ENCODE measurements at regions not wholly inside any gene's neighbourhood (a gene's known extent, or its start where the extent isn't known, plus 50 kb on each side); places are given as distances from the start of the nearest gene placed in this dataset.
A peak's percentile ranks its signal among the peaks of the same experiment; 100 is the strongest.
"Not testable (repeated sequence)": the region's sequence is repeated elsewhere in the genome, so short reads cannot be mapped to it uniquely, and the experiment has no call there.

DNA sequence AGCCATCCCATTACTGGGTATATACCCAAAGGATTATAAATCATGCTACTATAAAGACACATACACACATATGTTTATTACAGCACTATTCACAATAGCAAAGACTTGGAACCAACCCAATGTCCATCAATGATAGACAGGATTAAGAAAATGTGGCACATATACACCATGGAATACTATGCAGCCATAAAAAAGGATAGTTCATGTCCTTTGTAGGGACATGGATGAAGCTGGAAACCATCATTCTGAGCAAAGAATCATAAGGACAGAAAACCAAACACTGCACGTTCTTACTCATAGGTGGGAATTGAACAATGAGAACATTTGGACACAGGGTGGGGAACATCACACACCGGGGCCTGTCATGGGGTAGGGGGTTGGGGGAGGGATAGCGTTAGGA is 60.3 kb upstream of the NMU start:
- DNase-seq (ENCODE audit: low read depth, low spot score); H3K4me3 ChIP-seq (ENCODE audit: low read length): not testable (repeated sequence)

DNA sequence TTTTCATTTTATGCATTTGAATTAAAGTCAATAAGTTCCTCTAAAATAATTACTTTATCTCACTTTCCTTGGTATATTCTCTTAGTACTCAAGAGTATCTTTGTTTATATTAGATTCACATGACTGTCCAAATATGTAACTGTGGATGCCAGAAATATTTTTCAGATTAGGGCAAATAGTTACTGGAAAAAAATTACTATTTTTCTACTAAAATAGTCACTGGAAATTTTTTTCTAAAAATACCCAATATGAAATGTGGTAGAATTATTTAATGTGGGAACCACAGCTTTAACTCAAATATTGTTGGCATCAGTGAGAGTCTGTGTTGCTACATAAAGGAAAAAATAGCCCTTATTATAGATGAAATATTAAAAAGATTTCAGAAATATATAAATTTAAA is 70.4 kb upstream of the NMU start:
- H3K4me3 ChIP-seq (ENCODE audit: low read length), result no peak overlapping the region
- no peak for DNase-seq (ENCODE audit: low read depth, low spot score)

DNA sequence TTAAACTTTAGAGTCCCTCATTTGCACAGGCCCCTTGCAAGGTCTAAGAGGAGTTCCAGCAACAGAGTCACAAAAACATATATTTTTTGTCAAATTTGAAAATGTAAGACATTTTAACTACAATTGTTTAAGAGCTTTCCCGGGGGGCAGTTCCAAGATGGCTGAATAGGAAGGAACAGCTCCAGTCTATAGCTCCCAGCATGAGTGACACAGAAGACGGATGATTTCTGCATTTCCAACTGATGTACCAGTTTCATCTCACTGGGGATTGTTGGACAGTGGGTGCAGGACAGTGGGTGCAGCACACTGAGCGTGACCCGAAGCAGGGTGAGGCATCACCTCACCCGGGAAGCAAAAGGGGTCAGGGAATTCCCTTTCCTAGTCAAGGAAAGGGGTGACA is 71.4 kb upstream of the NMU start:
- no peak for DNase-seq (ENCODE audit: low read depth, low spot score)
- no peak overlapping the region for H3K4me3 ChIP-seq (ENCODE audit: low read length)

DNA sequence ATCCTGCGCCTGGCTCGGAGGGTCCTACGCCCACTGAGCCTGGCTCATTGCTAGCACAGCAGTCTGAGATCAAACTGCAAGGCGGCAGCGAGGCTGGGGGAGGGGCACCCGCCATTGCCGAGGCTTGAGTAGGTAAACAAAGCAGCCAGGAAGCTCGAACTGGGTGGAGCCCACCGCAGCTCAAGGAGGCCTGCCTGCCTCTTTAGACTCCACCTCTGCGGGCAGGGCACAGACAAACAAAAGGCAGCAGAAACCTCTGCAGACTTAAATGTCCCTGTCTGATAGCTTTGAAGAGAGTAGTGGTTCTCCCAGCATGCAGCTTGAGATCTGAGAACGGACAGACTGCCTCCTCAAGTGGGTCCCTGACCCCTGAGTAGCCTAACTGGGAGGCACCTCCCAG is 71.9 kb upstream of the NMU start:
- DNase-seq (ENCODE audit: low read depth, low spot score); H3K4me3 ChIP-seq (ENCODE audit: low read length): not testable (repeated sequence)

DNA sequence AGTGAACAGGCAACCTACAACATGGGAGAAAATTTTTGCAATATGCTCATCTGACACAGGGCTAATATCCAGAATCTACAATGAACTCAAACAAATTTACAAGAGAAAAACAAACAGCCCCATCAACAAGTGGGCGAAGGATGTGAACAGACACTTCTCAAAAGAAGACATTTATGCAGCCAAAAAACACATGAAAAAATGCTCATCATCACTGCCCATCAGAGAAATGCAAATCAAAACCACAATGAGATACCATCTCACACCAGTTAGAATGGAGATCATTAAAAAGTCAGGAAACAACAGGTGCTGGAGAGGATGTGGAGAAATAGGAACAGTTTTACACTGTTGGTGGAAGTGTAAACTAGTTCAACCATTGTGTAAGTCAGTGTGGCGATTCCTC is 76.7 kb upstream of the NMU start:
- not testable (repeated sequence) for DNase-seq (ENCODE audit: low read depth, low spot score); H3K4me3 ChIP-seq (ENCODE audit: low read length)

DNA sequence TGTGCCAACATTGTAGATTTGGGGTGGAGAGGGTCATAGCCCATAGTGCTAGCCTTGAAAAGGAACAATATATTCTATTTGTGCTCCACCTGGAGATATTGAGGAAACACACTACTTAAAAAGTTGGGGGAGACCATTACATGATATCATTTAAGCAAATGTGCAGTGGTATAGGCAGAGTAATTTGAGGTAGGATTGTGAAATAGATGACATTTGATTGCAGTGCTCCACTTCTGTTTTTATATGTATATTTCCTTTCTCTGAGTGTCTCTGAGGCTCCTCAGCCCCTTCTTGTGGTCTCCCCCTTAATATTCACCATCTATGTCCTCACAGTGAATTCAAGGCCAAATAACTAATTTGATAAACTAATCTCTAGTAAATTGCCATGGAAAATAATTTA is 85.6 kb upstream of the NMU start:
- H3K4me3 ChIP-seq (ENCODE audit: low read length), result no peak overlapping the region
- DNase-seq (ENCODE audit: low read depth, low spot score), result no peak

DNA sequence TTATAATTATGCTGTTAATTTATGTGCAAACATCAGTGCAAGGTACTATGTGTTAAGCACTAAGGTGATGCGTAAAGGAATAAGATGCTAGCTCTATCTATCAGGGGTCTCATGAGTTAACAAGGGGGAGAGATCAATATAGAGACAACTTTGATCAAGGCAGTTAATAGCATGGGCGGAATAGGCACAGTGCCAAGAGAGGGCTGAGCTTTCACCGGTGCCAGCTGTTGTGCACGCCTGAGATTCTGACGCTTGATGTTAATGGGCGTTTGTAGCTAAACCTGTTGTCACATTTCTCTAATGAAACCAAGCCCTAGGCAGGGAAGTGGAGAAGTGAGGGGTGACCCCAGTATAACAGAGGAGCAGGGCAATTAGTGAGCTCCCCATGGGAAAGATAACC is 86.0 kb upstream of the NMU start:
- no peak overlapping the region for H3K4me3 ChIP-seq (ENCODE audit: low read length)
- no peak for DNase-seq (ENCODE audit: low read depth, low spot score)

DNA sequence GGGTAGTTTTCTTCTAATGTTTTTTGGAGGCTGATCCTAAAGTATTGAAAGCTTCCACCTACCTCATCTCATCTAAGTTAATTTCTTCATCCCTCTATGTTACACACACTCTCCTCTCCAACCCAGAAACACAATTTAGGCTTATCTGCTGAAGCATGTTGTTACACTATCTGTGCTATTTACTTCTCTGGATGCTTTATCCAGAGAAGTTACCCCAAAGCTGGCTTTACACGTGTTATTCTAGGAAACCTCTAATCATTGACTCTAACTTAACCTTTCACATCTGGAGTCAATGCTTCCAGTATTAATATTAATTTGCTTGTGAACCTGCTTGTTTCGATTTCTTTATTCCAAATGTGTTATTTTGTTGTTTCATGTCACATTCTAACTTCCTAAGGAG is 87.3 kb upstream of the NMU start:
- DNase-seq (ENCODE audit: low read depth, low spot score), result no peak

DNA sequence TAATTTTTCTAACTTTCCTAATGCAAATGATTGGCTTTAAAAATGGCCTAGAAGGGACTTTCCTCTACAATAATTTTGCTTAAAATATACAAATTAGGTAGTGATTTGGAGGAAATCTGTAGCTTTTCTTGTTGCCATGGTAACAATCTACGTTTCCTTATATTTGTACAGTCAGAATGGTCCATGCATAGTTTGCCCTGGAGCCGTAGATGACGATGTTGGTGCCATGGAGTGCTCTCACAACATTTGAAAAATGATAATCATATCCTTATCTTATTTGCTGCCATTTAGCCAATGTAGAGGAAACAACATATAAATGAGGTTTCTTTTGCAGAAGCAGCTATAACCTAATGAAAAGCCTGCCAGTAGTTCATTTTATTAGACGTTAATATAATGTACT is 89.0 kb upstream of the NMU start:
- no peak overlapping the region for H3K4me3 ChIP-seq (ENCODE audit: low read length)
- no peak for DNase-seq (ENCODE audit: low read depth, low spot score)

More for the DNA sequence above, 87.3 kb upstream of the NMU start:
- no peak overlapping the region for H3K4me3 ChIP-seq (ENCODE audit: low read length)

DNA sequence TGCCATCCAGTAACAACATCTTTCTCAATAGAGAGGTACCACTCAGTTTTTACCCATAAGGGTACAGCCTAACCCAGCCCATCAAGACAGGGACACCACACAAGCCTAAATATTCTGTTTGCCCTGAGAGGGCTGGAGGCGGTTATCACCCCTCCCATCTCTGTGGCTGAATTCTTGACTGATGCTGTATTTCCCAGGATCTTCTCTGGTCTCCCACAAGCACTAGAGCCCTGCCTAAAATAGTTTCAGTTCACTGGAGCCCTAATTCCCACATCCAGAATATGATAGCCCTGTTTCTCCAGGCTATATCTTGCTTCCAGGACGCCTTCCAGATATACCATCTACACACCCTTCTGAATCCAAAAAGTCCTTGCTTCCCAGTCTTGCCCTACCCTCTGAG is 91.6 kb upstream of the NMU start:
- DNase-seq (ENCODE audit: low read depth, low spot score), result no peak
- H3K4me3 ChIP-seq (ENCODE audit: low read length), result no peak overlapping the region

DNA sequence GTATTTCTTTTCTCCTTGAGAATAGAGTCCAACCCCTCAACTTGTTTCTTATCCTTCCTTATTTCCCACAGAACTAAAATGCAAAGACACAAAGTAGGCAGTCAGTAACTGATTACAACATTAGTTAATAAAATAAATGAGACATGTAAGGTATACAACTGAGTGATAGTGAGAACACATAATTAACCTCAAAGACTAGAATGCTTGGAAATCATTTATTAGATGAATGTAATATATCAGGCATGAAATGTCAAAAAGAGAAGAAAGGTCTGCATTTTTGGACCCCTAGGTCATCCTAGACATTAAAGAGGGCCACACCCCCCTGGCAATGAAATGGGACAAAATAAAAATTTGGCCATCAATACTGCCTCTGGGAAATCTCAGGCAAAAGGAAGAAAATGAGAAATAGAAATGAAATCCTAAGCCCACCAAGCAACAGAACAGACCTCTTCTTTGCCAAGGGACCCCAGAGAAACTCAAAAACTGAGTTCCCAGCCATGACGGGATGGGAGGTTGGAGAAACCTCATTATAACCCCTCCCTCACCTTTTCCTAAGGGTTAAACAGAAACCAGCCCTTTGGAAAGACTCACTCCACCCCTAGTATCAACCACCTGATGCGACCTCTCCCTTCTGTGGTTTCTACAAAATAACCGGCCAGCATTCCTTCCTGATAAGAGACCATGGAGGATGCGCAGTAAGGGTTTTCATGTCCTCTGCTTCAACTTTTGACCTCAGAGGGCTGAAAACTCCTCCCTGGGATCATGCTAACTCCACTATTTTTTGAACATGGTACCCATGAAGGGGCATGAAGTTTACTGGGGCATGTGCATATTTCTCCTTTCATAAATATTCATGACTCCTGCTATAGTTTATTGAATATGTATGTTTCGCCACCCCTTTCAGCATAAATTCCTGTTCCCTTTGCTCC is 90.0 kb upstream of the EXOC1L start:
- no peak overlapping the region for H3K4me3 ChIP-seq (ENCODE audit: low read length)
- no peak for DNase-seq (ENCODE audit: low read depth, low spot score)

DNA sequence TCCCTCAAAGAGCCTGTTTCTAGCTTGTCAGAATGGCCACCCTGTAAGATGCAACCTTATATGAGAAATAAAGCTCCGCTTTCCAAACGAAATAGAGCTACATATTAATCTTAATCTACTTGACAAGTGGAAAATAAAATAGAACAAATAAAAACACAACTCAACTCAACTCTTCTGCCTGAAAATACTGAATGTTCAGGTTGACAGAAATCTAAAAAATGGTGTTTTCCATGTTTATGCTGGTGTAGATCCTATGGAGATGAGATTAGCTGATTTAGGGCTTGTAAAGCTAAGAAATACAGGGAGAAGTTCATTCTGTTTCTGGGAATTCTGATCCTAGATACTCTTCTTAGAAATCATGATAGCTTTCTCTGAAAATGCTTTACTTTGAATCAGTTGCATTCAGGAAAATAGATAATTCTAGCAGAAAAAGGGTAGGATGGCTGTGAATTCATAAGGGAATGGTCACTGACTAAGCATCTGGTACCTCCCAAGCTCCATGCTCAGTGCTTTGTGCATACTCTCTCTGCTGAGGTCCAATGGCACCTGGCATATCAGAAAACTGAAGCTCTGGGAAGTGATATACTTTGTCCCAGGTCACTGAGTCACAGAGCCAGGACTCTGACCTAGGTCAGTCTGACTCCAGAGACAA is 89.2 kb upstream of the EXOC1L start:
- no peak overlapping the region for H3K4me3 ChIP-seq (ENCODE audit: low read length)
- DNase-seq (ENCODE audit: low read depth, low spot score), result no peak

DNA sequence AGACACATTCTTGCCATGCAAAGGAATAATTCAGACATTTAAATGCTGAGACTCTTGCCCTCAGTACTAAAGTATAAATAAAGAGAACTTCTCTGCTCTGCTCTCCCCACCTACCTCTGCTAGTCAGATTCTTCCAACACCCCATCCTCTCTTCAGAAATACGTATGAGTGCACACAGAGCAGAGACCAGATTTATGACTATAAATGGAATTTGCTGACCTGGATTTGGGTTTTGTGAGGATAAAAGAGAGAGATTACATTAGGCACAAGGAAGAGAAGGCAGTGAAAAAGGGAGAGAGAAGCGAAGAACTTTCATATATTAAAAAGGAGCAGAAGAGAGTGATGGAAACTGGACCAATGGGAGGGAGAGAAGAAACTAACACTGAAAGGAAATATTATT is 87.6 kb upstream of the EXOC1L start:
- no peak overlapping the region for H3K4me3 ChIP-seq (ENCODE audit: low read length)
- DNase-seq (ENCODE audit: low read depth, low spot score), result no peak

DNA sequence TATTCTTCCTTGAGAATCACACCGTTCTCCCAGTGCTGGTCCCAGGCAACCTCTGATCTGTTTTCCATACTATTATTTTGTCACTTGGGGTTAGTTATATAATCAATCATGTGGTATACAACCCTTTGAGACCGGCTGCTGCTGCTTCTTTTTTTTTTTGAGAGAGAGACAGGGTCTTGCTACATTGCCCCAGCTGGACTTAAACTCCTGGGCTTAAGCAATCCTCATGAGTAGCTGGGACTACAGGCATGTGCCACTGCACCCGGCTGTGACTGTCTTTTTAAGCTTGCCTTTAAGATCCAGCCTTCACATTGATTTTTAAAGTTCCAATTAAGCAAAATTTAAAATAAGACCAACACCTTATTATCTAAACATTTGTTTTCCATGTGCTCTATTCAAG is 86.7 kb upstream of the EXOC1L start:
- no peak for DNase-seq (ENCODE audit: low read depth, low spot score)
- no peak overlapping the region for H3K4me3 ChIP-seq (ENCODE audit: low read length)

DNA sequence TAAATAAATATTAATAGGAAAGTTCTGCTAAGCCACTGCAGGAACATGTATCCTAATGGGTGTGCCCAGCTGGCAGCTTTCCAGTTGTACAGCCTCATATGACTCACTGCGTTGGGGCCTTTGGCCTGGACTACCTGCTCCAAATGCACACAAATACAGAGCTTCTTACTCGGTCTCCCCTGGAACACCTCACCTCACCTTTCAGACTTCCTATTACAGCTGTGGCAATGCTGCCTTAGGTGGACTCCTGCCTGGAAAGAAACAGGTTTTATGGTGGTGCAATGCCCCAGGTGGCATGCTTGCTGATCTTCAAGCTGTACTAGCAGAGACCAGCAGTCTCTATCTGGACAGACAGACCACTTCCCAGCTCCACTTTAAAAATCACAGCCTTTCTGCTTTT is 85.7 kb upstream of the EXOC1L start:
- DNase-seq (ENCODE audit: low read depth, low spot score), result no peak
- H3K4me3 ChIP-seq (ENCODE audit: low read length), result no peak overlapping the region

DNA sequence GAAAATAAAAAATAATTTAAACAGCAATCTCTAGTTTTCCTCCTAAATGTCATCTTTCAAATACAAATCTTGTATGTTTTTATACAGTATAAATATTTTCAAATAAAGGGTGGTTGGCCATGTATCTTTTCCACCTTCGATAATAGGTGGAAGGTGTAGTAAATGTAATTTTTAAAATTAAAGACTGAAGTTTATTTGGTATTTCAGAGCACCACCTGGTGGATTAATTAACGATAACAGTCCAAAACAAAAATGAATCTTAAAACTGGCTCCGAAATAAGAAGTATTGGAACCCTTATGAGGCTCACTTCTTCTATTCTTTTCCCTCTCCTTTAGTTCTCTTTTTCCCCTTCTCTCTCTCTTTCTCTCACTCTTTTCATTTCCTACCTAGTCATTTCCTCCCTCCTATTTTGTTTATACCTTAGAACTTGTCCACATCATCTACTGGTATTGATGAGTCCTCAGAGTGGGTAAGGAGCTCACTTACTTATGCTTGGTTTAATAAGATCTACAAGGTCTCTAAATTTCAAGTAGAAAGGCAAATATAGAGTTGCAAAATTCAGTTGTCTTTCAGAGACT is 82.9 kb upstream of the EXOC1L start:
- no peak overlapping the region for H3K4me3 ChIP-seq (ENCODE audit: low read length)
- DNase-seq (ENCODE audit: low read depth, low spot score), result peak; percentile 16

DNA sequence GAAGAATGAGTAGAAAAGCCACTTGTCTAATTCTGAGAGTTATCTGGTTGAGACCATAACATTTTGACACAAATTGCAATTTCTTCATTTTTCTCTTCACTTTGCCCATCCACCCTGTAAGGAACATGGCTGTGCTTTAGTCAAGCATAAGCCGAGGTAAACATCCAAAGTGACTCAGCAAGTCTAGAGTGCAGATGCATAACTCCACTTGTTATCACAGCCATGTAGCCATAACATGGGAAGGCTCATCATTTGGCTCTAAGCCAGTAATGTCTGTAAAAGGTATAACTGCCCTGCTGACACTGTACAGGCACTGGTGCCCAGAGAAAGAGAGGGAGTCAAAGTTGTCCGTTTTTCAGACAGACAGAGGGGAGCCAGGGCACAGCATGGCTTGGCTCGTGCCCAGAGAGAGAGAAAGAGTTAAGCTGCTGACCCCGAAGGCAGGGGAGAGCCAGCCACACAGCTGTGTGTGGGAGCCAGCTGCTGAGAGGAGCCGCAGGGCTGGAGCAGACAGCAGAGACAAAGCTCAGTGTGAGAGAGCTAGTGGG is 76.9 kb upstream of the EXOC1L start:
- no peak for DNase-seq (ENCODE audit: low read depth, low spot score)
- H3K4me3 ChIP-seq (ENCODE audit: low read length), result no peak overlapping the region

DNA sequence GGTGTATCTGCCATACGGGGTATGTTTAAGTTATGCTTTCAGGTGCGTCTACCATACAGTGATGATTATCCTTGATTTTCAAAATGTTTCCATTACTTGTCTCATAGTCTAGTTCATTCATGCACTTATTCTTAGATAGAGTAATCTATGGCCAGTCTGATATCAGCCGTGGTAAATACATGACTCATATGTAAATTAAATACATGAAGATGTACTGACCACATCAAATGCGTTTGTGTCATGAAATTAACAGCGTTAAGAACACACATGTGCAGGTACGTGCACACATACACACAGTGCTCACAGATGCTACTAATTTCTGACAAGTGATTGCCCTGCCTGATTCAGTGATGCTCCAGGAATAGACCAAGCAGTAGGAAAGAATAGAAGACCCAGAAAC is 75.2 kb upstream of the EXOC1L start:
- no peak for DNase-seq (ENCODE audit: low read depth, low spot score)
- H3K4me3 ChIP-seq (ENCODE audit: low read length), result no peak overlapping the region

DNA sequence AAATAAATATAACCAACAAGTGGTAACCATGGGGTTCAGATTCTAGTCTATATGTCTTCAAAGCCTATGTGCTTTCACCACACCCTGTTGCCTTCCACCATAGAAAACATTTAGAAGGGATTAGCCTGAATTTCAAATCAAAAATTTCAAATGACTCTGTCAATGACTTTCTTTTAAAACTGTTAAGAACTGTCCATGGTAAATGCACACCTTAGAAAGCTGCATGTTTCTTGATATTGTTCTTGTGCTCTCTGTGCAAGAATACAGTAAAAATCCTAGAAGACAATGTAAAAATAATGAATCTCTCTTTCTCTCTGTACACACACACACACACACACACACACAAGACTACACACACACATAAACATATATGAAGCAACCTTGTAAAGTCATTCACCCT is 74.6 kb upstream of the EXOC1L start:
- H3K4me3 ChIP-seq (ENCODE audit: low read length), result no peak overlapping the region
- DNase-seq (ENCODE audit: low read depth, low spot score), result no peak

DNA sequence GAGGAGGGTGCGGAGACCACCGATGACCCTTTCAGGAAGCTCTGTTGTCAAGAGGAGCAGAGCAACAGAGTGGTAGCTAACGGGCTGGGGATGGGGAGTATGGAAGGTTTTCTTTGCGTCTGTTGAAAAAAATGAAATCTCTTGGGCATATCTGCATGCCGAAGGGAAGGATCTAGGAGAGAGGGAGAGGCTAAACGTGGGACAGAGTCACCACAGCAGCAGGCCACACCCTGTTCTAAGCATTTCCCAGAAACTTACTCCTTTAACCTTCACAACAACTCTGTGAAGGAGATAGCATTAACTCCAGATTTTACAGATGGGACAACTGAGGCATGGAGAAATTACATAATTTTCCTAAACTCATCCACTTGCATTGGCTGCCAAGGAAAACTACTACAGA is 71.8 kb upstream of the EXOC1L start:
- no peak for DNase-seq (ENCODE audit: low read depth, low spot score)
- H3K4me3 ChIP-seq (ENCODE audit: low read length), result no peak overlapping the region

Measured in Jurkat, Clone E6-1 (cell line).